ENCODE measurements at regions not wholly inside any gene's neighbourhood (a gene's known extent, or its start where the extent isn't known, plus 50 kb on each side); places are given as distances from the start of the nearest gene placed in this dataset.

- Mint-ChIP-seq H3K27me3 (ENCODE audit: insufficient read depth, unreplicated experiment) (no peaks in the 10 kb centered on the region), H3K4me3 (ENCODE audit: unreplicated experiment) (no peak overlapping the region), H3K36me3 (ENCODE audit: insufficient read depth, unreplicated experiment) (peaks cover 46% of the 10 kb centered on the region), H3K4me1 (ENCODE audit: insufficient read depth, unreplicated experiment) (no peaks in the 10 kb centered on the region), H3K9me3 (ENCODE audit: unreplicated experiment) (no peaks in the 10 kb centered on the region), H3K27ac (ENCODE audit: low read depth, unreplicated experiment) (no peak overlapping the region)
- CTCF ChIA-PET, result interaction anchor here (0.6 kb wide), 1 partner anchor 268 kb away, joined by 3 read pairs; no protein-coding TSS in a partner anchor
- no peak for DNase-seq (ENCODE audit: unreplicated experiment)
- POLR2A ChIA-PET, result interaction anchor here (0.6 kb wide), 1 partner anchor 45 kb away, joined by 5 read pairs; no protein-coding TSS in a partner anchor
- intact Hi-C loops (cut with micrococcal nuclease), result no loop called here
- no peak for TF ChIP-seq CTCF (IDR thresholded peaks at IDR 0.05; ENCODE audit: unreplicated experiment)
- no TSS peak for BruUV-seq (replicated peaks)
These were observed 67.4 kb downstream of the BOLA3 start for GRCh38 chr2:74080346-74080745.

- H3K27ac Mint-ChIP-seq (ENCODE audit: low read depth, unreplicated experiment), result no peak overlapping the region
- ChIA-PET CTCF (no interaction called here), POLR2A (no interaction called here)
These were observed 66.5 kb downstream of the BOLA3 start for GRCh38 chr2:74081030-74081762.

GRCh38 chr2:74081763-74082110 is 66.0 kb downstream of the BOLA3 start:
- intact Hi-C loops (cut with micrococcal nuclease), result no loop called here
- Mint-ChIP-seq H3K27ac (ENCODE audit: low read depth, unreplicated experiment) (no peak overlapping the region), H3K9me3 (ENCODE audit: unreplicated experiment) (no peaks in the 10 kb centered on the region), H3K27me3 (ENCODE audit: insufficient read depth, unreplicated experiment) (no peaks in the 10 kb centered on the region), H3K4me1 (ENCODE audit: insufficient read depth, unreplicated experiment) (no peaks in the 10 kb centered on the region), H3K36me3 (ENCODE audit: insufficient read depth, unreplicated experiment) (peaks cover 44% of the 10 kb centered on the region), H3K4me3 (ENCODE audit: unreplicated experiment) (no peak overlapping the region)
- DNase-seq (ENCODE audit: unreplicated experiment), result no peak
- POLR2A ChIA-PET, result no interaction called here
- TF ChIP-seq CTCF (IDR thresholded peaks at IDR 0.05; ENCODE audit: unreplicated experiment), result no peak
- CTCF ChIA-PET, result no interaction called here
- no TSS peak for BruUV-seq (replicated peaks)

More at GRCh38 chr2:74081030-74081762, 66.5 kb downstream of the BOLA3 start:
- Mint-ChIP-seq H3K9me3 (ENCODE audit: unreplicated experiment) (no peaks in the 10 kb centered on the region), H3K27me3 (ENCODE audit: insufficient read depth, unreplicated experiment) (no peaks in the 10 kb centered on the region), H3K4me1 (ENCODE audit: insufficient read depth, unreplicated experiment) (no peaks in the 10 kb centered on the region), H3K36me3 (ENCODE audit: insufficient read depth, unreplicated experiment) (peaks cover 43% of the 10 kb centered on the region), H3K4me3 (ENCODE audit: unreplicated experiment) (no peak overlapping the region)
- intact Hi-C loops (cut with micrococcal nuclease), result no loop called here
- no peak for DNase-seq (ENCODE audit: unreplicated experiment)
- no TSS peak for BruUV-seq (replicated peaks)
- no peak for TF ChIP-seq CTCF (IDR thresholded peaks at IDR 0.05; ENCODE audit: unreplicated experiment)

- H3K9me3 Mint-ChIP-seq (ENCODE audit: unreplicated experiment), result no peaks in the 10 kb centered on the region
- intact Hi-C loops (cut with micrococcal nuclease), result no loop called here
- H3K27ac Mint-ChIP-seq (ENCODE audit: low read depth, unreplicated experiment), result no peak overlapping the region
- ChIA-PET CTCF (interaction anchor here (0.6 kb wide), 1 partner anchor 187 kb away, joined by 3 read pairs; no protein-coding TSS in a partner anchor), POLR2A (no interaction called here)
- H3K4me1 Mint-ChIP-seq (ENCODE audit: insufficient read depth, unreplicated experiment), result no peaks in the 10 kb centered on the region
- TF ChIP-seq CTCF (IDR thresholded peaks at IDR 0.05; ENCODE audit: unreplicated experiment), result no peak
- H3K27me3 Mint-ChIP-seq (ENCODE audit: insufficient read depth, unreplicated experiment), result no peaks in the 10 kb centered on the region
- BruUV-seq (replicated peaks), result no TSS peak
- no peak overlapping the region for H3K4me3 Mint-ChIP-seq (ENCODE audit: unreplicated experiment)
- H3K36me3 Mint-ChIP-seq (ENCODE audit: insufficient read depth, unreplicated experiment), result peaks cover 47% of the 10 kb centered on the region
- no peak for DNase-seq (ENCODE audit: unreplicated experiment)
These were observed 64.0 kb downstream of the BOLA3 start for GRCh38 chr2:74083750-74084149.

Data from MCF 10A (cell line).